NCI-H2107 treated with DMSO at 0.1 percent for 48 hours (cell line): ENCODE measurements at regions not wholly inside any gene's neighbourhood (a gene's known extent, or its start where the extent isn't known, plus 50 kb on each side); places are given as distances from the start of the nearest gene placed in this dataset.
"Not testable (repeated sequence)": the region's sequence is repeated elsewhere in the genome, so short reads cannot be mapped to it uniquely, and the experiment has no call there.

Experiments
- DNase-seq: peaks from one replicate; lab custom pipeline; 2025; ENCODE audit not compliant: unreplicated experiment; lab: John Stamatoyannopoulos, UW

DNA sequence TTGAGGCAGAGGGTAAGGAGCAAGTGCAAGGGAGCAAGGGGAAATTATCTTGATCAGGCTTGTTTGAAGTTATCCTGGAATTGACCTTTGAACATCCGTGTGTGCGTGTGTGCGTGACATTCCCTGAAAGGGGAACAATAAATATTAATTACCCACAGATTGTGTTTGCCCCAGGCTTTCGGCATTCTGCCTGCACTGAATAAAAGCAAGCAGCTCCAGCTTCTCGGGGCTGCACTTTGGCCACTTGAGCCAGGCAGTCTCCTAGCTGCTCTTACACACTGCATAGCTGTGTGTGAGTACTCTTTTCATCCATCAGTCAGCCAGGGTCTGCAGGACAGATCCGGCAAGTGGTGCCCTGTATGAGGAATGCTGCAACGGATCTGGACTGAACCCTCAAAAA, 107.7 kb upstream of the BTN3A2 start:
- DNase-seq = no peak

DNA sequence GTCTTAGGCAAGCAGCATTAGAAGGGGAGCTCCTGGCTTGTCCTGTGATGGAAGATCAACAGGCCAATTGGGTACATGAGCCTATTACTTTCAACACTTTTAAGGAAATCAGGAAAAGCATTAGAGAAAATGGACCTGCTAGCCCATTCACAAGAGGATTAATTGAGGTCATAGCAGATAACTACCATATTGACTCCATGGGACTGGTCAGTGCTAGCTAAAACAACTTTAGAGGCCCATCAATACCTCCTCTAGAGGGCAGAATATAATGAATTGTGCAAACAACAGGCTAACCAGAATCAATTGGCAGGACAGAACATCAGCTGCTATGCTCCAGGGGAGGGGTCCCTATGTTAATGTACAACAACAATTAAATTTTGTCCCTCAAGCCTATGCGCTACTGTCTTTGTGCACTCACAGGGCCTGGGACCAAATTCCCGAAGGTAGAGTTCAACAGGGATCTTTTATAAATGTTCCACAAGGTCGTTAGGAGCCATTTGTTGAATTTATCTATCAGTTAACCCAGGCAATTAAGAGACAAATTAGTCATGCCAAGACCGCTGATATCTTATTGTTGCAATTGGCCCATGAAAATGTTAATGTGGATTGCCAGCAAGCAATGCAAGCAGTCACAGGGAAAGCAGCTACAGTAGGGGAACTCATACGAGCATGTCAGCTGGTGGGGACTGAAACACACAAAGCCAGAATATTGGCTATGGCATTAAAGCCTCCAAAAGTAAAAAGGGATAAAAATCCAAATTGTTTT, 106.6 kb upstream of the BTN3A2 start:
- DNase-seq = no peak

DNA sequence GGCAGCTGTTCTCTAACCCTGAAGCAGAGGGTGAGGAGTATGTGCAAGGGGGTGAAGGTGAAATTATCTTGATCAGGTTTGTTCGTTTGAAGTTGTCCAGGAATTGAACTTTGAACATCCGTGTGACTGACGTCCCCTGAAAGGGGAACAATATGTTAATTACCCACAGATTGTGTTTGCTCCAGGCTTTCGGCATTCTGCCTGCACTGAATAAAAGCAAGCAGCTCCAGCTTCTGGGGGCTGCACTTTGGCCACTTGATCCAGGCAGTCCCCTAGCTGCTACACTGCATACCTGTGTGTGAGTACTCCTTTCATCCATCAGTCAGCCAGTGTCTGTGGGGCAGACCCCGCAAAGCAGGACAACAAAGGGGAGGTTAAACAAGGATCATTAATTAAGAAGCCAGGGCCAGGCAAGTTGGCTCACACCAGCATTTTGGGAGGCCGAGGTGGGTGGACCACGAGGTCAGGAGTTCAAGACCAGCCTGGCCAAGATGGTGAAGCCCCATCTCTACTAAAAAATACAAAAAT, 104.8 kb upstream of the BTN3A2 start:
- no peak for DNase-seq

DNA sequence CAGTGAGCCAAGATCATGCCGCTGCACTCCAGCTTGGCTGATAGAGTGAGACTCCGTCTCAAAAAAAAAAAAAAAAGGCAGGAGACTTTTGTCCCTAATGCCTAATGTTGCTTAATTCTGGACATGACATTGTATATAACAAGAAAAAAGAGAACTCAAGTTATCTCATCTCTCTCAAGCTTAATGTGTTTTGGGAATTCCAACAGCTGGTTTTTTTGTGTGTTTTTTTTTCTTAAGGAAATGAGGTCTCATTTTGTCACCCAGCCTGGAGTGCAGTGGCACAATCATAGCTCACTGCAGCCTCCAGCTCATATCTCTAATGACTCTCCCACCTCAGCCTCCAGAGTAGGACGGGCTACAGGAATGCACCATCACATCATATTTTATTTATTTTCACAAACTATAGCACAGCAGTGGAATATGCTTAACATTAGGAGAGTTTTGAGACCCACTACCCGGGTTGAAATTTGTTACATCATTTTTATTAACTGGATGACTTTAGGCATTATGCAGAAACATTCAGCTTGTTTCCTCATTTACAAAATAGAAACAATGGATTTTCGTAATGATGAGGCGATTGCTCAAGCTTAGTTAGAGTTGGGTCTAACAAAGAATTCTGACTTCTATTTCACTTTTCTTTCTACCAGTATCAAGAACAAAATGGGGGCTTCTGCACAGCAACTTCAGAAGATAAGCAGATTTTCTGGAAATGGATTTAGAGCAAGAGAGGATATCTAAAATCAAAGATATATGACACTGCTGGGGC, 104.1 kb upstream of the BTN3A2 start:
- no peak for DNase-seq

DNA sequence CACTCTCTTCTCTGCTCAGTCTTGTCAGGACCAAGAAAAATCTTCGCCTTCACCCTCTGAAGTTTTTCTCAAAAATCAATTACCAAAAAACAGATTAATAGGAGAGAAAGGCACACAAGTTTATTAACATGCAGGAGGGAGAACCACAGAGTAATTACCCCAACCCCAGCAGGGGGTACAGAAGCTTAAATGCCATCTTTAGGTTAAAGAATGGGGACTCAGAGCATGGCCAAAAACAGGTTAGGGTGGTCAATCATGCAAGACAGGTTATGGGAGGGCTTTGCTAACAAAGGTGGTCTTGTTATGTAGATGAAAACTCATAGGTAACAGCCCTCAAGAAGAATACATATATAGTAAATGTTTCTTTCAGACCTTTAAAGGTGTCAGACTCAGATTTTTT, 100.5 kb upstream of the BTN3A2 start:
- DNase-seq = no peak

DNA sequence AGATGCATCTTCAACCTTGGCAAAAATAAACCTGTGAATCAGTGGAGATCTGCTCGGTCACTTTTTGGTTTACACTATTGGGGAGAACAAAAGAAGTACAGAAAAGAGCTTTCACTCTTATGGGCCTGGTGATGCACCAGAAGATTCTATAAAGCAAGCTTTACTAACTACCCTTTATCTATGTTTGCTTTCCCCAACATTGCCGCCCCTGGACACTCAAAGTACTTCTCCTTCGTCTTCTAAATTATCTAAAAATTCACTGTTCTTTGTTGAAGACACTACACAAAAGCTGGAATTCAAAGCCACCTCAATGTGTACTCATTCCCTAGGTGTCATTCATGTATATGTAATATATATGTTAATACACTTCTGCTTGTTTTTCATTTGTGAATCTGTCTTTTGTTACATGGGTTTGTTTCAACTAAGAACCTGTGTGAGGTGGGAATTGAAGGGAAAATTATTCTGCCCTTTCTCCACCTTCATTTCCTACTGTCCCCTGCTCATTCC, 97.9 kb upstream of the BTN3A2 start:
- no peak for DNase-seq

DNA sequence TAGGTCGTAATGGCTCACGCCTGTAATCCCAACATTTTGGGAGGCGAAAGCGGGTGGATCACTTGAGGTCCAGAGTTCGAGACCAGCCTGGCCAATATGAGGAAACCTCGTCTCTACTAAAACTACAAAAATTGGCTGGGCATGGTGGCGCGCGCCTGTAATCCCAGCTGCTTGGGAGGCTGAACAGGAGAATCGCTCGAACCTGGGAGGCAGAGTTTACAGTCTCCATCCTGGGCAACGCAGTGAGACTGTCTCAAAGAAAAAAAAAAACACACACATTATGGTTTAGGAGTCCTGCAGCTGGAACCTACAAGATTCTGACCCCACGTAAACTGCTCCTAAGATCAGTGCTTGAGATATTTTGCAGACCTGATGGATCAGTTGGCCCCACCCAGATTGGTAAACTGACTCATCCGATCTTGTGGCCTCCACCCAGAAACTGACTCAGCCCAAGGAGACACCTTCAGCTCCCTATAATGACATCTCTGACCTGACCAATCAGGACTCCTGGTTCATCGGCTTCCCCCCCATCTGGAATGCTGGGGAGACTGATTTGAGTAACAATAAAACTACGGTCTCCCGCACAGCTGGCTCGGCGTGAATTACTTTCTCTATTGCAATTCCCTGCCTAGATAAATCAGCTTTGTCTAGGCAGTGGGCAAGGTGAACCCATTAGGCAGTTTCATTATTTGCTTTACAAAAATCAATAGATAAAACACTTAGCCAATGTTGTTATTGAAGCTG, 96.2 kb upstream of the BTN3A2 start:
- no peak for DNase-seq

DNA sequence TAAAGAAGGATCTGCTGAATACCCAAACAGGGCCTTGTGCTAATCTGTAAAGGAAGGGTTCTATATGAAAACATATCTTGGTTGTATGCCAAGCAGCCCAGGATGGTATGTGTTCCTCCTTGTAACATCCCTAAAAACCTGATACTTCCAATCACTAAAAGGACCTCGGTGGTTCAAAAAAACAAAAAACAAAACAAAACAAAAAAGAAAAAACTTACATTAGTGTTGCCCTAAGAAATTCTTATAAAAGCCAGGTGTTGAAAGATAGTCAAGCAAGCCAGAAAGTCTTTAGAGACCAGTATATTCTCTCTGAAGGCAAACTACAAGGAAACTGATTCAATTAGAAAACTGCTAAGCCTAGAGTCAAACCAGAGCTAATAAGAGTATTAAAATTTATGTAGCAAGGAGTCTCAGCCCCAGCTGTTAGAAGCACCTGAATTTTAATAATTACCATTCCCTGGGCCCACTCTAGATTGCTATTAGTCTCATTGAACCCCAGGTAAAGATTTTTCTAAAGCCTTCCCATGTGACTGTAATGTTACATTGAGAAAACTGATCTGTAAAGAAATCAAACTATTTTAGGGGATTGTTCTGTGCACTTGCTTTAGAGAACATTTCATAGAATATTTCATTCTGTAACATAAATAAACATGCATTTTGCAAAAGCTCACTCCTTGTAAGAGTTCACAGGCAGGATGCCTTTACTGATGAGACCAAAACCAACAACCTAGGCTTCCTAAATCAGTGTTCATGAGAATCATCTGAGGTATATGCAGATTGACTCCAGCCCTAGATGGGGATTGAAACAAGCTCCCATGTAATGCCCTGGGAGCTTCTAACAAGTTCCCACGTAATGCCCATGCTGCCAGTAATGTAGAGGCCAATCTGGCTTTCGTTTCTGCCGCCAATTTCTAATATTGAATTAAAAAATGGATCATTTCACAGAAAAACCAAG, 95.2 kb upstream of the BTN3A2 start:
- DNase-seq = no peak

DNA sequence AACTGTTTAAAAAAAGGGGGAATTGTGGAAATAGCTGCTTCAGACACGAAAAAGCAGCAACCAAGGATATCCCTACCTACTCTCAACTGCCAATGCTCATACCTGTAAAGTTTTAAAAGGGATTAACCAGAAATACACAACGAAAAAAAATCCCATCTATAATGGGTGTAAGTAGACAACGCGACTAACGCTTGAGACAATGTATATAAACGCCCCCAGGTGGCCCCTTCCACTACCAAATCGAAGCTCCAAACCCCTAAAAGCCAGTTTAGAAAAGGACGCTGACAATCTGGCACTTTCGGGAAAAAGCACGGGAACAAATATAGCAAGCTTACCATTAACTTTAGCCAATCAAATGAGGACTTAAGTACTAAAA, 94.5 kb upstream of the BTN3A2 start:
- no peak for DNase-seq

DNA sequence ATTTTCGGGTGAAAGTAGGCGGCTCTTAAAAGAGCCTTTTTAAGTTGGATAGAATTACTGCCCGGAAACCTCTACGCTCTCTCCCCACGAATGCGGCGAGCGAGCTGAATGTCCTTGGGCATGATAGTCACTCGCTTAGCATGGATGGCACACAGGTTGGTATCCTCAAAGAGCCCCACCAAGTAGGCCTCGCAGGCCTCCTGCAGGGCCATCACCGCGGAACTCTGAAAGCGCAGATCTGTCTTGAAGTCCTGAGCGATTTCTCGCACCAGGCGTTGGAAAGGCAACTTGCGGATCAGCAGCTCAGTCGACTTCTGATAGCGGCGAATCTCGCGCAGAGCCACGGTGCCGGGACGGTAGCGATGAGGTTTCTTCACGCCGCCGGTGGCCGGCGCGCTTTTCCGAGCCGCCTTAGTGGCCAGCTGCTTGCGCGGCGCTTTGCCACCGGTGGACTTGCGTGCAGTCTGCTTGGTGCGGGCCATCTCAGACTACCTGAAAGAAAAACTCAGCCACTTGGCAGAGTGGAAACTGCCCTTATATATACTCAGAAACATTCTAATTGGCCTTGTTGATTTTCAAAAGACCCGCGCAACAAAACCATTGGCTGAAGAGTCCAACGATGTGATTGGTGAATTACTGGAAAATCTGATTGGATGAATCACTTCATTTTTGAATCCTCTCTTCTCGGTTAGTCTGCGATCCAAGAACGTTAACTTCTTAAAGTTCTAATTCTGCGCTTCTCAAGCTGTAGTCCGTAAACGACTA, 93.9 kb upstream of the BTN3A2 start:
- no peak for DNase-seq

DNA sequence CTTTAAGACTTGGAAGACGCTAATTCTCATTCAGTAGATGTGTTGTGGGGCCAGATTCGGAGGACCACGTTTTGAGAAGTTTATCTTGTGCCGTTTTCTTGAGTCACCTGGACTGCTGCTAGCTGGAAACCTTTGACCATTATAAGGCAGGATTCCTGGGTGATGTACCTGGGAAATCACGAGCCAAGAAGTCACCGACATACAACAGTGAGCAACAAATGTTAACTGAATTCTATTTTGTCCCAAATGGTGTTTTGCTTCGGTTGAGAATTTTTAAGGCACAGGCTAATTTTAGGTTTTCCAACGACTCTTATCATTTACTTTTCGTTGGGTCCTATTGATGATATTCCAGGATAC, 93.4 kb upstream of the BTN3A2 start:
- DNase-seq = no peak

DNA sequence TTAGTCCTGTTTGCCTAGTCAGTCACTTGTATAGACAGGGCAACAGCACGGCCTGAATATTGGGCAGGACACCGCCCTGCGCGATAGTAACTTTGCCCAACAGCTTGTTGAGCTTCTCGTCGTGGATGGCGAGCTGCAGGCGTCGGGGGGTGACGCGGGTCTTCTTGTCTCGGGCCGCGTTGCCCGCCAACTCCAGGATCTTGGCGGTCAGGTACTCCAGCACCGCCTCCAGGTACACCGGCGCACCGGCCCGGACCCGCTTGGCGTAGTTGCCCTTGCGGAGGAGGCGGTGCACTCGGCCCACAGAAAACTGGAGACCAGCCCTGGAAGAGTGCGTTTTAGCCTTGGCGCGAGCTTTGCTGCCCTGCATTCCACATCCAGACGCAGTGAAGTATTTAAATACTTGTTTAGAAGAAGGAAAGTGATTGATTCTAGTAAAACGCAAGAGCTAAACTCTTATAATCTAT, 92.8 kb upstream of the BTN3A2 start:
- no peak for DNase-seq

DNA sequence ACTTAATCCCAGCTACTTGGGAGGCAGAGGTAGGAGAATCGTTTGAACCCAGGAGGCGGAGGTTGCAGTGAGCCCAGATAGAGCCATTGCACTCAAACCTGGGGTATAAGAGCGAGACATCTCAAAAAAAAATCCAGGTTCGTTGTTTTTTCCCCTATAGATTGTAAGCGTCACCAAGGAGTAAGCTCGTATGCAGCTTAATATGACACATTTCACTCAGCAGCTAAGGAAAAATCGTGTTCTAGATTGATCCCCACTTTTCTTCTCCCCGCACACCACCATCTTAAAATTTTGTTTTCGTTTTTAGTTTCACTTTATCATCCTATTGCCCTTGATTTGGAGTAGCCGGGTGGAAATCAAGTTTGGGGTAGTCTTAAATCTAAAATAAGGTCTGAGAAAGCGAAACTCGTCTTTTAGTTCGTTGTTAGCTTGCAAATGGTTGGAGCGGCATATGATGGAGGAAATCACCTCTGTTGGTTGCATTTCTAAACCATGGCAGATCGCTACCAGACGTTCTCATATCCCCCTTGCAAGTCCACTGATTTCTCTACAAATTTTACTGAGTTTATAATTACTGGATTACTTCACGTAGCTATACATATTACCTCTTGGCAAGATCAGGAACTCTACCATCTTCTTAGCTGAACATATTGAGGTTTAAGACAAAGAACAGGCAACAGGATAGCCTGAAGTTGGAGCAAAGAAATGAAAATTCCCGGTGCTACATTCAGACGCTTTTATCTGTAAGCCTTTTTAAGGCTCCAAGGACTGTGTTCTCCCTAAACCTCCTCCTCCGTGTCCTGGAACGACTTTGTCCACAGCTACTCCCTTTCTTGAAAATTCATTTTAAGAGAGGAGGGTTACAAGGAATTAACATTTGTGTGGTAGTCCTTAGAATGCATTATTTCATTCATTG, 91.1 kb upstream of the BTN3A2 start:
- no peak for DNase-seq

DNA sequence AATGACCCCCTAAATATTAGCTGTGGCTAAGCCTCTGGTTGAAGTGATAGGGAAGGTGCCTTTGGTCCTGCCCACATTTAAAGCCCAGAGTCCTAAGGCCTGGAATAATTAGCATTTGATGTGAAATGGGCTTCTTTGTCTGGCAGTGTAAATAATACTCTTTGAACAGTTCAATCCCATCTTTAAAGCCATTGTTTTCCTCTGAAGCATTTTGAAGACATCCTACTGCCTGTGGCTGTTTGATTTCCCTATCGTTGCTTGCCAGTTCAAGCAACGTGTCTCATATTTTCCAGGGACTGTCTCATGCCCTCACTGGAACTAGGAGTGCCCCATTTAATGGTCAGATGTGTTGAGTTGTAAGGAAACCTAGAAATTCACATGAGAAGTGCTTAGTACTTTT, 89.3 kb upstream of the BTN3A2 start:
- no peak for DNase-seq

DNA sequence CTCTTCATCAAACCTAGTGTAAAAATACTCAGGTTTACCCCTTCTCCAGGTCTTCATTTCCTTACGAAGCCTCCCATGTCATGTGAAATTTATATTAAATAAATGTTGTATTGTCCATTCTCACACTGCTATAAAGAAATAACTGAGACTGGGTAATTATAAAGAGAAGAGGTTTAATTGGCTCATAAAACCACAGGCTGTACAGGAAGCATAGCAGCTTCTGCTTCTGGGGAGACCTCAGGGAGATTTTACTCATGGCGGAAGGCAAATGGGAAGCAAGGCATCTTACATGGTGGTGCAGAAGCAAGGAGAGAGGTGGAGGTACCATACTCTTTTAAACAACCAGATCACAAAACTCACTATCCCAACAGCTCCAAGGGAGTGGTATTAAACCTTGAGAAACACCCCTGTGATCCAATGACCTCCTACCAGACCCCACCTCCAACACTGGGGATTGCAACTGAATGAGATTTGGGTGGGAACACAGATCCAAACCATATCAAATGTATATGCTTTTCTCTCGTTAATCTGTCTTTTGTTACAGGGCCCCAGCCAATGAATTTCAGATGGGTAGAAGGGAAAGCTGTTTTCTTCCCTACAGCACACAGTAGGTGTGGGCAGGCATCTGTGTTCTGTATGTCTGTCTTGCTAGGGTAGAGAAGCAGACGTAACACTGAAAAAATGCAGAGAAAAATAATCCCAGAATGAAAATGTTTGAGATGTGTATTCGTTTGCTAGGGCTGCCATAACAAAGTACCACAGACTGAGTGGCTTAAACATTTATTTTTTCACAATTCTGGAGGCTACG, 88.0 kb upstream of the BTN3A2 start:
- DNase-seq = no peak

DNA sequence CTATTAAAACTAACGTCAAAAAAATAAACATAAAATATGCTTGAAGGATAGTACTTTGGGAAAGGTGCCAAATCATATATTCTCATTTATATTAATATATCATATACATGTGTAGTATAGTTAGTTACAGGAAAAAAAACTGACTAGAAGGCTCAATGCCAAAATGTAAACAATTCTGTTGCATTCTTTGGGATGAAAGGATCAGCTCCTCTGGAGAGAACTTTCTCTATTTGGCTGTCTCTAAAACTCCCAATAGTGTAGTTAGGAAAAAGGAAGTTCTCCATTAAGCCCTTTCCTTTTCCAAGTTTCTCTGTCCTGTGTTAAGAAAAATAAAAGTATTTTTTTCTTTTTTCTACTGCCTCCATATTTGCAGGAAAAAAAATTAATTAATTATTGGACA, 86.5 kb upstream of the BTN3A2 start:
- no peak for DNase-seq

DNA sequence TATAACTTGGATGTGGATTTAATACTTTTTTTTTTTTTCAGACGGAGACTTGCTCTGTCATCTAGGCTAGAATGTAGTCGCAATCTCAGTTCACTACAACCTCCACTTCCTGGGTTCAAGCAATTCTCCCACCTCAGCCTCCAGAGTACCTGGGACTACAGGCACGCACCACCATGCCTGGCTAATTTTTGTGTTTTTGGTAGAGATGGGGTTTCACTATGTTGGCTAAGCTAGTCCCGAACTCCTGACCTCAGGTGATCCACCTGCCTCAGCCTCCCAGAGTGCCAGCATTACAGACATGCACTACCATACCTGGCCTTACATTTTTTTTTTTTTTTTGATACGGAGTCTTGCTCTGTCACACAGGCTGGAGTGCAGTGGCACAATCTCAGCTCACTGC, 85.6 kb upstream of the BTN3A2 start:
- not testable (repeated sequence) for DNase-seq

DNA sequence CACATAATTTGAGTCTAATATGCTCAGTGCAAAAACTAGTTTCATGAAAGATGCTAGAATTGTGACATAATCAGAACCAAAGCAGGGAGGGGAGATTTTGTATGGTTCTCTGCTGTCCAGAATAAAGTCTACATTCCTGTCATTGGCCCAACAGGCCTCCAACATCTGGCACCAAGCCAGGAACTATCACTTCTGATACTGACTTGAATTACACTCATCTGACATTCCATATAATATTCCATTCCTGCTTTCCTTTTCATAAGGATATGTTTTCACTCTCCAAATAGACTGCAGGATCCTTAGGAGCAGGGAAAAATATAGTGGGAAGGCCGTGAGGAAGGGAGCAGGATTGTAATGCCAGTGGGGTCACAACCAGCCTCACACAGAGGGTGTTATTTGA, 84.6 kb upstream of the BTN3A2 start:
- DNase-seq = no peak
